ENCODE measurements at regions not wholly inside any gene's neighbourhood (a gene's known extent, or its start where the extent isn't known, plus 50 kb on each side); places are given as distances from the start of the nearest gene placed in this dataset.
"Not testable (repeated sequence)": the region's sequence is repeated elsewhere in the genome, so short reads cannot be mapped to it uniquely, and the experiment has no call there.

DNA sequence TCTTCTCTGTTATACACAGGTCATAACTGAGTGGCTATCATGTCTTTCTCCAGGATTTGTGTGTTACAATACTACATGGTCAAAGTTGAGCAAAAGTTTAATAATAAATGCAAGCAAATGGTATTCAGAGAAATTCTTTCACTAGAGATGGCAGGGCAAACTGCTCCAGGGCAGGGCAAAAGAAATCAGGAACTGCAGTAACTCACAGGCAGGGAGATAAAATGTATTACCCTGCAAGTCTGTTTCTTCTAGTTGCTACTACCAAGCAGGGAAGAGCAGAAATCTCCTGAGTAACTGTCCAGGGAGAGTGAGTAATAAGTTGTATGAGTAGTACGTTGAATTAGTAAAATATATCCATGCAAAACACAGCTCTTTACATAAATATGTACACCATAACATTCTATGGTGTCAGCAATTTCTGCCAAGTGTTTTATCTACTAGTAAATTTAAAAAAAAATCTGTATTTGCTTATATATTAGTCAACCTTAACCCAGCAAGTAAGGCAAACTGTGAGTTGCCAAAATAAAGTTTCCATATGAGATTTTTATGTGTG lies 404.1 kb downstream of the ZEB2 start:
- no peak for DNase-seq

DNA sequence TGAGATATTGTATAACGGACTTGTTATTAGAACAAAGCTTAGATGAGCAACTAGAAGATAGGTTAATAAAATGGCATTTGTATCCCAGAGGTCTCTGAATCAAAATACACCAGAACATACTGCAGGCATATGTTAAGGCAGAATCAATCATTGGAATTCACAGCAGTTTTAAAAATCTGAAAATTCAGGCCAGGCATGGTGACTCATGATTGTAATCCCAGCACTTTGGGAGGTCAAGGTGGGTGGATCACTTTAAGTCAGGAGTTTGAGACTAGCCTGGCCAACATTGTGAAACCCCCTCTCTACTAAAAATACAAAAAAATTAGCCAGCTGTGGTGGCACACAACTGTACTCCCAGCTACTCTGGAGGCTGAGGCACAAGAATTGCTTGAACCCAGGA lies 405.2 kb downstream of the ZEB2 start:
- no peak for DNase-seq

DNA sequence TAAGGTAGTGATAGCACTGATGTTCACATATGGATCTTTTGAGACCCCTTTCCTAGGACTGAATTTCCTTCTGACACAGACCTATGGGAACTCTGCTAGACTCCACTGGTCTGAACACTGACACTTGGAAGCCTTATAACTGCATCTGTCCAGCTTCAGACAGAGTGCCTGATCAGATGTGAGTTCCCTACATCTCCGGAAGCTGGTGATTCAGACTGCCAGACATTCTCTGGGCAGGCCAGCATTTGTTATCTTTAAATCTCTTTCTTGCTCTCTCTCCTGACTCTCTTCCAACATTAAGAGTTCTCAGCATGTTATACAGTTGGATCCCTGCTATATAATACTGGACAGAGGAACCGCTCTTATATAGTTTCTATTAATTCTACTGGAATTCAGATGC lies 408.5 kb downstream of the ZEB2 start:
- DNase-seq: no peak

DNA sequence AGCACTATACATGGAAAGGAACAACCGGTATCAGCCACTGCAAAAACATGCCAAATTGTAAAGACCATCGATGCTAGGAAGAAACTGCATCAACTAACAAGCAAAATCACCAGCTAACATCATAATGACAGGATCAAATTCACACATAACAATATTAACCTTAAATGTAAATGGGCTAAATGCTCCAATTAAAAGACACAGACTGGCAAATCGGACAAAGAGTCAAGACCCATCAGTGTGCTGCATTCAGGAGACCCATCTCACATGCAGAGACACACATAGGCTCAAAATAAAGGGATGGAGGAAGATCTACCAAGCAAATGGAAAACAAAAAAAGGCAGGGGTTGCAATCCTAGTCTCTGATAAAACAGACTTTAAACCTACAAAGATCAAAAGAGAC lies 413.8 kb downstream of the ZEB2 start:
- DNase-seq: not testable (repeated sequence)

DNA sequence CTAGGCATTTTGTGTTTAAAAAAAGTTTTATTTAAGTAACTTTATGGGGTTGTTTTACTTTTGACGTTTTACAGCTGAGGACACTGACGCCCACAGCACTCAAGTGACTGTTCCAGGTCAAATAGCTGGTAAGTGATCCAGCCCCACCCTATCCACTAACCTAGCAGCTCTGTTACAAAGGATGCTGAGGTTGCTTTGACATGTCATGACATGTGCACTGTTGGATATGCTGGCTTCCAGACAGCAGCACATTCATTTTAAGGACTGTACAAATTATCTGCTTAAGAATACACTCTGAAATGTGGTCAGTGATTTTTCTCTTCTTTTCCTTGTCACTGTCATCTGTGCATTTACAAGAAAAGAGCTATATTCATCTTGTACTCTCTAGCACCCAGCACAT lies 417.5 kb downstream of the ZEB2 start:
- DNase-seq: no peak

DNA sequence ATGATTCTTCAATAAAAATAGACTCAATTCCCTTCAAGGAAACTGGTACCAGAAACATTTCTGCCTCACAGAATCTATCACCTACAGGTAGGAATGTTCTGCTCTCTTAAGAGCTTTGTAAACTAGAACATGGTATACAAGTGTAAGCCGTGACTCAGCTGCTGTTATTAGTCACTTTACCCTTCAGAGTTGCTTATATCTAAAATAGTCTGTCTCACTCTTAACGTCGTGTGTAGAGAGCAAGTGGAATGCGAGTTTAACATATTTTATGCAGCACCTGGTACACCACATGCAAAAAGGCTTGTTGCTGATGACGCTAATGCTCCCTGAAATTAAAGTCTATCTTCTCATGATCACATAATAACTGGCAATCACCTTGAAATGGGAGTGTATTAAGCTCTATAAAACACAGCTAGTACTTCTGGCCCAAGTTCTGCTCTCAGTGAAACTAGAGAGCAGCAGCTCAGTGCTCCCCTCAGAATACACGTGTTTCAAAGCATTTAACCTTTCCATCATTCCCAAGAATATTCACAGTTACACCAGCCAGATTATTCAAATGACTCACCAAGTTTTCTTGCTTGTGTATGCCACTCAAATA lies 420.0 kb downstream of the ZEB2 start:
- no peak for DNase-seq

DNA sequence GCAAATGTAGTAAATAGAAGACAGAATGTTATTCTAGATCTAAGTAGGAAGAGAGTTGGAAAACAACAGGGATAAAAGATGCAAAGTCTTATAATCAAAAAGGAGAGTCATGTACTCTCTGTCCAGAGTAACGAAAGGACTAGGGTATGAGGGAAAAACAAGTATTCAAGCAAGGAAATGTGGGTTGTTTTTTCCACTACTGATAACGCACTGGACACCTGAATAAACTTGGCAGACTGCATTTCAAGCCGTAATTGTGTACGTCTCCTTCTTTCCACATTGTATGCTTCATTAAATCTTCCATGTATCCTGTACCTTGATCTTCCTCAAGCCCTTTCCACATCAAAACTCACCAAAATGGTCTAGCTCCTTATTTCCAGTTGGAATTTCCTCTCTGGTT lies 420.6 kb downstream of the ZEB2 start:
- DNase-seq: no peak

DNA sequence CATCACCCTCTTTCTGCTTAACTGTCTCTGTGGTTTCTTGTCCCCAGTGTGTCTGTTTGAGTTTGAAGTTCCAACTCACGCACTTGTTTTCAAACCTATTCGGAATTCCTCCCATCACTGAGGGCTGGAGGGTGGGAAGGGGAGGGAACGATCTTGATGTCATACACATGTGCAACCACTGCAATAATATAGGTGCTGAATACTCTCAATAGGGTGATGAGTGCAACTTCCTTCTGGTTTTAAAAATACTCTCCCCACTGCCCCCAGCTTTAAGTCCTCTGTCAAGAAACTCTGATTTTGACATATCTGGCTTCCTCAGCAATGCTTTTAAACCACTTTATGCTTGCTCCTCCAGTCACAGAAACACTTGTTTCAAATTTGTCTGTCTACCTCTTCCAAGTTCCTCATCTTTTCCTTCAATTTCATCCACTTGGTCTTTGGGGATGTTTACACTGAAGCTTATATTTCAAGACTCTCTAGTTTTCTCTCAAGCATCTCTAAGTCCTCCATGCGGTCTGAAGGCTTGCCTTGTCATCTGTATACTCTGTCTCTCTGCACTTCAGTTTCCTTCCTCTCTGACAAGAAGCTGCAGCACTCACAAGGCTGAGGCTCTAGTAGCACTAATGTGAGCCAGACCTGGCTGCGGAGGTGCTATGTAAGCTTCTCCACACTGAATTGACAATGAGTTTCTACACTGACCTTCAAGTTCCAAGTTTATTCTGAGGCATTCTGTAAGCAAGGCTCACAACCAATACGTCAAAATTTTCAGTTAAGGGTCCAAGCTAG lies 422.3 kb downstream of the ZEB2 start:
- DNase-seq: no peak

DNA sequence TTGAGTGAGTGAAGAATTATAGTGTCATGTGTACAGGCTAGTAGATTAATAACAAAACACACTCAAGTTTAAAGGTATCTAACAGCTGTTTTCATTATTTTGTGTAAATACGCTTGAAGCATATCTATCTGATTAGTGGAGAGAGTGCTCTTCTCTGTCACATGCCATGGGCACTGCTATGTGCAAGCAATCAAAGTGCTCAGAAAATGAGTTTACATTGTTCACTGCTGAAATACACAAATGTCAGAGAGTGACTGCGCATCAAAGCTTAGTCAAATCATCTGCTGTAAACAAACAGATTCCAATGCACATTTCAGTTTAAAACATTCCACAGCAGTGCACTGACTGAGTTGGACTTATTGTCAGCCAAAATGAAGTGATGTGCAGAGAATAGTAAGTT lies 423.4 kb downstream of the ZEB2 start:
- no peak for DNase-seq

DNA sequence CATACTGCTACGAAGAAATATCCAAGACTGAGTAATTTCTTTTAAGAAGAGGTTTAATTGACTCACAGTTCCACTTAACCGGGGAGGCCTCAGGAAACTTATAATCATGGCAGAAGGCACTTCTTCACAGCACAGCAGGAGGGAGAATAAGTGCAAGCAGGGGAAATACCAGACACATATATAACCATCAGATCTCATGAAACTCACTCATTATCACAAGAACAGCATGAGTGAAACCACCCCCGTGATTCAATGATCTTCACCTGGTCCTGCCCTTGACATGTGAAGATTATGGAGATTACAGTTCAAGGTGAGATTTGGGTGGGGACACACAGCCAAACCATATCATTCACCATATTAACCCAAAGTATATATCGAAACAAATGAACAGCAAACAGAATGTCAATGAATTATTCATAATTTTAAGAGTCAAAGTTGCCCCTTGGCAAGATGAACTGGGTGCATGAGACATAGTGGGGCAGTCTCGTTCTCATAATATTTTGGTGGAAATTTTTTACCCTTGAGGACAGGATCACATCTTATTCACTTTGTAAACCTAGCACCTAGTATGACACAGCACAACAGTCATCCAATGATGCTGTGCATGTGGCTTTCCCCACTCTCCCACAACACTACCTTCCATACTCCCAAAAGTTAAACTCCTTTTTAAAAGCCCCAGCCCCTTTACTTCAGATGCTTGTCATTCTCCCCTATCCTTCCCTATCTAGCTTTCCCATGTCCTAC lies 425.3 kb downstream of the ZEB2 start:
- no peak for DNase-seq

DNA sequence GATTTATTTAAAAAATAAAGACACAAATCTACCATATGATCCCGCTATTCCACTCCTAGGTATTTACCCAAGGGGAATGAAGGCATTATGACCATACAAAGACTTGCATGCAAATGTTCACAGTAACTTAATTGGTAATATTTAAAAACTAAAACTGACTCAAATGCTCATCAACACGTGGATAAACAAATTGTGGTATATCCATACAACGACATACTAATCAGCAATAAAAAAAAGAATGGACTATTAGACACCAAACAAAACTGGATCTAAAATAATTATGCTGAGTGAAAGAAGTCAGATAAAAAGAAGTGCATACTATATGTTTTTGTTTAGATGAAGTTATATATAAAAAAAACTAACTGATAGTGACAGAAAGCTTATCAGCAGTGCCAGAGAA lies 428.3 kb downstream of the ZEB2 start:
- DNase-seq: no peak

DNA sequence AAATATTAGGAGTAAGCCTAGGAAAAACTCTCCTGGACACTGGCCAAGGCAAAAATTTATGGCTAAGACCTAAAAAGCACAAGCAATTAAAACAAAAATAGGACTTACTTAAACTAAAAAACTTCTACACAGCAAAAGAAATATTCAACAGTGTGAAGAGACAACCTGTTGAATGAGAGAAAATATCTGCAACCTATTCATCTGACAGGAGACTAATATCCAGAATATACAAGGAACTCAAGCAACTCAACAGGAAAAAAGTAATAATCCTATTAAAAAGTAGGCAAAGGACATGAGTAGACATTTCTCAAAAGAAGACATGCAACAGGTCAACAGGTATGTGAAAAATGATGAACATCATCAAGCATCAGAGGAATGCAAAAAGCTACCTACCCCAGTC lies 431.1 kb downstream of the ZEB2 start:
- no peak for DNase-seq

DNA sequence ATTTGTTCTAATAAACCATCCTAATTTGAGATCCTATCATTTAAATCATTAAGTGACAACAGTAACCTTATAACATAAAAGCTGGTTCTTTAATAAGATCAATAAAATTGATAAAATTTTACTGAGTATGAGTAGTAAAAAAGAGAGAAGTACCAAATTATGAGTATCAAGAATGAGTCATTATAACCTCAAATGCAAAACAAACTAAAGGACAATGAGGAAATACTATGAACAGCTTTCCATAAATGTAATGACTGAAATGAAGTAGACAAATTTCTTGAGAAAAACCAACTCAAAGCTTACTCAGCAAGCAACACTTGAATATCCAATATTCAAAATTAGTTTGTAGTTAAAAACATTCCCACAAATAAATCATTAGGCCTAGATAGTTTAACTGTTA lies 433.0 kb downstream of the ZEB2 start:
- DNase-seq: no peak

DNA sequence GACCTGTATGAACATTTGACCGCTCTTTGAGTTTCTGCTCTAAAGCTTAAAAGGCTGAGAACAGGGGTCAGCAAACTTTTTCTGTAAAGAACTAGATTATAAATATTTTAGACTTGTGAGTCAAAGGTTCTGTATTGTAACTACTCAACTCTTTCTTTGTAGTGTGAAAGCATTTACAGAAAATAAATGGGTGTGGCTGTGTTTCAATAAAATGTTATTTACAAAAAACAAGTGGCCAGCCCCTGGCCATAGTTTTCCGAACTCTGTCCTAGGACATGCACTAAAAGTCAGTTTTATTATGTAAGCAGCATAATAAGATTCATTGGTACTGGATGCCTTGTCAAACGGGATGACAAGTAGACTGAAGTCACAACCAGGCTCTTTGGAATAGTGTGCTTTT lies 434.9 kb downstream of the ZEB2 start:
- no peak for DNase-seq

DNA sequence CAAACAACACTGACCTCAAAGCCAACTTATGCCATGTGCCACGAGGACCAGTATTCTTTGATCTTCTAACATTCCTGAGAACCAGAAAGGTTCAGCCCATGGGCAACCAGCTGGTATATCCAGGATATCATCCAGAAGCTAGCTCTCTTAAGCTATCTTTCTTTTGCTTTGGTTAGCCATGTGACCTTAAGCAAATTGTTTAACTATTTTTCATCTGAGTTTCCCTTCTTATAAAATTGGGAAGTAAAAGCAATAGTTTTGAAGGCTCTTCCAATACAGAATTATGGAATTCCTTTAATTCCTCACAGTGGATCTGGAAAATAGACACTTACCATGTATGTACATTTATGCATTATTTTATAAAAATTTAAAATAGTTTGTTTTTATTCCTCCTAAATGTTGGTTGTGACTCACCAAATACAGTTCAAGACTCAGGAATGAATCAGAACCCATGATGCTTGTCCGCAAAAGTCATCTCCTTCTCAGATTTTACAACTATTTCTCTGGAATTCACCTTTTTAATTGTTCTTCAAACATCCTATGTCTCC lies 435.7 kb downstream of the ZEB2 start:
- no peak for DNase-seq

DNA sequence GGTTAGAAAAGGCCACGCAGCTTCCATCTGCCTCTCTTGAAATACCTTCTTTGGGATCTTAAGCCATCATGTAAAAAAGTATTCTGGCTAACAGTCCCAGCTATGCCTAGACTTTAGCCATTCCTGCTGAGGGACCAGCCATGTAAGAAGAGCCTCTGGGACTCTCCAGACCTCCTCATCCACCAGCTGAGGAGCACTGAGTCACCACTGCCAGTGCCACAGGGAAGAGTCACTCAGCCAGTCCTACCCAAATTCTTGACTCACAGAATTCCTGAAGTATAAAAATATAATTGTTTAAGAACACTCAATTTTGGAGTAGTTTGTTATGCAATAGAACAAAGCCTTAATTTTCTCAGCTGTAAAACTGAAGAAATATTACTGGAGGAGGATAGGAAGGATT lies 436.7 kb downstream of the ZEB2 start:
- no peak for DNase-seq

DNA sequence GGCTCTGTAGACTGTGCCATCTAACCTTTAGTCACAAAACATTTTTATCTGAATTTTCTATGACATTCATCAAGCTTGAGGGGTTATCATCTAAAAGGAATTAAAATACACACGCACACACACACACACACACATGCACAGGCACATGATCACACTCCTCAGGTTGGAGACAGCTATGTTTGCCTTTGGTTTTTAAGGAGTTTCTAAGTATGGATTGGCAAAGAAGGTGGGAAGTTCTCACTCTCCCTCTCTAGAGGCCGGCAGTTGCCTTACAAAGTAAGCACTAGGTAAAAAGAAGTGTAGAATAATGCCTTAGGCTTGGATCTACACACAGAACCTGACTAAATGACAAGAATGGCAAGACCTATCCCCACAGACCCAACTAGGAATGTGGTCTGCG lies 437.1 kb downstream of the ZEB2 start:
- no peak for DNase-seq

DNA sequence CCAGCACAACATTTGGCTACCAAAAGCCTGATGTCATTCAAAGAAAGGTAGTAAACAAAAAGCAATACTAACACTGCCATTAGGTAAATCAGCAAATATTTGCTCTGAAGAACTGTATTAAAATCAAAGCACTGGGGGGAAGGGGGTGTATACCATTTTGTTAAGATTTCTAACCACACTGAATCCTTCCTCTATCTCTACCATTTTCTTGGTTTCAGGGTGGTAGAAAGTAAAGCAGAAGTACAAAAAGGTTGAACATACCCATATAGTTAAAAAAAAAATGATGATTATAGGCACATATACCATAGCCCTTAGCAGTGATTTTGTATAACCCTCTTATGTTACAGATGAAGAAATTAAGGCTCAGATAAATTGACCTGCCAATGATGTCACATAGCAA lies 437.6 kb downstream of the ZEB2 start:
- no peak for DNase-seq

DNA sequence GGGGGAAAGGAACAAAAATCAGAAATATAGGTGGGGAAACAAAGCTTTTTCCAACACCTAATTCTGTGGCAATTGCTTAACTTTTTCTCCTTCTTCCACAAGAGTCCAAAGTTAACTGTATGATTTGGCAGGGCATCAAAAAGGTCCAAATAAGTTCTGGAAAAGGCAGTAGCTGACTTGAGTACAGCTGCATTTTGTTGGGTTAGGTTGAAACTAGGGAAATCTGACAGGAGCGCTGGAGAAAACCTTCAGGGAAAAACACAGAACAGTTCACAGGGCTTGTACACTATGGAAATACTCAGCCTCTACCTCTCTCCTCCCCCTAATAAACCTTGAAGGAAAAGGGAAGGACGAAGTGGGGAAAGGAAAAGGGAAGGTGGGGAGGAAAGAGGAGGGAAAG lies 438.6 kb downstream of the ZEB2 start:
- DNase-seq: no peak

DNA sequence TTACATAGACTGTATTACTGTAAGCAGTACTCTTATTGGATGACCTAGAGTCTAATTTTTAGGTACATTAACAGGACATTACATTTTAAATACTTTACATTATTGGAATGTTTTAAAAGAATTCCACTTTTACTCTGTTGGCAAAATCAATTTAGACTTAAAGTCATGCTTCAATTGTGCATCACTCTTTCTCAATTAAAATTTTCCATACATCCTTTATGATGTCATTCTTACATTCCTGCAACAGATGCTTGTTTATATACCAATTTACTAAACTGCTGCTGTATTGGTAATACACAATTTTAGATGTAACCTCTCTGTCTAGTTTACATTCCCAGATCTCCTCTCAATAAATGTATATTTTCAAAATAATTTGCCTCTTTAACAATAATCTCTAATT lies 440.1 kb downstream of the ZEB2 start:
- DNase-seq: no peak

DNA sequence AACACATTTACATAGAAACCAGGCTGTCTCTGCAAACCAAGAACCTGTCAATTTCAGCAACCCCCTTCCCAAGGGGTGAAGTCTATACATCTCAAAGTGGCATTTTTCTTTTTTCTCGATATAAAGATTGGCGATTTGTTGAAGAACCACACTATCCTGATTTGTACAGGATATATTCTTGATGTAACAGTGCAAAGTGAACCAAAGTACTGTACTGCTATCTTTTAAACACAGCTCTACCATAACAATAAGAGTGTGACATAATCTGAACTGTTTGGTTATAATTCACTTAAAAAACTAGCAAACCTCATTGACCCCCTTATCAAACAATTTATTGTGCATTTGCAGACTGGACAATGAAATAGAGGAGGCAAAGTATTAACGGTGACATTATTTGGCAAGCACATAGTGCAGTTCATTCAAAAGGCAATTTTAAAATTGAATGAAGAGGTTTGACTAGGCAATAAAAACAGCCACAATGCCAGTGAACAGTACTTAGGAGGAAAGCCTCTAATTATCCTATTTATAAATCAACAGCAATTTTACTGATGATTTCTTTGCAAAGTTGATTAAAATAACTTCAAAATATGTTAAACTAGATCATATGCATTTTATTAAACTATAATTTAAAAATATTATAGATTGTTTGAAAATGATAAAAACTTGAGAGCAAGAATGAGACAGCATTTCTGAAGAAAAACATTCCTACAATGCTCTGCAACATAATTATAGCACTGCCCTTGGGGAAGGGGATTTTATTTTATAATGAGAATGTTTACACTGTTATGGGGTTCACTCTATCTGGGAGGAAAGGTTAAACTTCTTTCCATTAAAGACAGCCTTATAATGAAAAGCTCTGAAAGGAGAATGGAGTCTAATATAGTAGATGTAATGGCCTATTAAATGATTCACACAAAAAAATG lies 440.9 kb downstream of the ZEB2 start:
- DNase-seq: no peak

DNA sequence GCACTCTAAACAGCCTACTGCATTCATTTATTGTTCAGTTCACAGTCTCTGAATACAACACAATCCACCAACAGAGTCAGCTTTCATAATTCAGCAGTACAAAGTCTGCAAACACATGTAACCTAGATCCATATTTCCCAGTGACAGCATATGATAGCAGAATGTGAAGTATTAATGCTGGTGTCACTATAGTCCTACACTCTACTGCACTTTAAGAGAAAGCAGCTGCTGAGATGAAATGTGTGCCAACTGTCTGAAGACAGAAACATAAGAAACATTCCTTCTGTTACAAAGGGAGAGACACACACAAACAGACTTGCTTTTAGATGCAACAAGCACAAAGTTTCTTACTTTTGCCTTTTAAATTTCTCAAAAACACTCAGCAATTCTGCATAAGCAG lies 441.8 kb downstream of the ZEB2 start:
- DNase-seq: no peak

DNA sequence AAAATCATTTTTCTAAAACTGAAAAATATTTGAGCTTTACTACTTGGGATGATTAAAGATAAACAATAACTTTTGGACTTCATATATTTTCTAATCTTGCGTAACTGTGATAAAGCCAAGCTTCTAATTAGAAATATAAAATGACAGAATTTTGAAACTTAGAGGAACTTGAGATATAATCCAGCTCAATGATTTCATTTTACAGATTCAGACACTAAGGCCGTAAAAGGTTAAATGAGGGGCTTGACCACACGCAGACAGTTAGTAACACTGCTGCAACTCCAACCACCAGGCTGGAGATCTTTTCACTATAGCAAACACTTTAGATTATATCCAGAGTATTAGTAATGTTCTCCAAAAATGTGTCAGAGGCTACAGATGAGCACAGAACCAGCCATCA lies 445.5 kb downstream of the ZEB2 start:
- no peak for DNase-seq

Measured in SHP77 (cell line).